Amniotic epithelial cell (primary cell): ENCODE measurements at regions not wholly inside any gene's neighbourhood (a gene's known extent, or its start where the extent isn't known, plus 50 kb on each side); places are given as distances from the start of the nearest gene placed in this dataset.

Experiments
- DNase-seq: peaks from one replicate; pipeline ENCODE4 v3.0.0-alpha.2; 2010; ENCODE audit warnings: low read depth

GRCh38 chrX:42096265-42096920 lies 173.0 kb upstream of the CASK start:
- peak; percentile 97 for DNase-seq

DNA sequence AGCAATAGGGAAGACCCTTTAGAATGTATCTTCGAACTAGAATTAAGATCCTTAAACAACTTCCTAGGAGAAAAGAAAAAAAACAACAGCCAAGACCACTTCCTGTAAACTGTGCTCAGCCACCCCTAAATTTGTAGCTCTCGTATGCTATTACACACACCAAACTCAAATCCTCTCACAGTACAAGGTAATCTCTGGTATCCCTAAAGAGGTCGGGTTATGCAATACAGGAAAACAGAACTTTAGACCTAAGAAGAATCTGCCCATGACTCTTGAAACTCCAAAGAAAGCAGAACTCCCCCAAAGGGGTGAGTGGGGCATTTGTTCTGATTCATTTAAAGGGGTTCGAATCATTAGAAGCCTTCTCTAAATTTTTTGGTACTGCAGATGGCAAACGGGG lies 170.9 kb upstream of the CASK start:
- DNase-seq: peak; percentile 67

DNA sequence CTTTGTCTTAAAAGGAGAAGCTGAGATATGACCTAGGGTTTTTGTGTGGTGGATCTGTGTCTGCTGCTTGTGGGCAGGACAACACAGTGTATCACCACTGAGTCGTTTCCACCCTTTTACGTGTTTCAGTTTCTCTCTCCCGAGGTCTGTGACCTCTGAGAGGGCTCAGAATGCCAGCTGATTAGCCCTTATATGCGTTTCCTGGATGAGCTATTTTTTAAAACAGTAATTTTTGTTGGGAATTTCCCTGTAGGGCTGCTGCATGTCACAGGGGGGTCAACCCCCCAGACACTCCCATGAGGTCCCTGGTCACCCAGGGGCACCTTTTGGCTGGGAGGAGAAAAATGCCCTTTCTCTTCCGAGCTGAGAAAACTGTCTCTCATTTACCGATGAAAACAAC lies 170.4 kb upstream of the CASK start:
- peak; percentile 46 for DNase-seq

GRCh38 chrX:42090395-42090794 lies 167.0 kb upstream of the CASK start:
- DNase-seq: no peak

DNA sequence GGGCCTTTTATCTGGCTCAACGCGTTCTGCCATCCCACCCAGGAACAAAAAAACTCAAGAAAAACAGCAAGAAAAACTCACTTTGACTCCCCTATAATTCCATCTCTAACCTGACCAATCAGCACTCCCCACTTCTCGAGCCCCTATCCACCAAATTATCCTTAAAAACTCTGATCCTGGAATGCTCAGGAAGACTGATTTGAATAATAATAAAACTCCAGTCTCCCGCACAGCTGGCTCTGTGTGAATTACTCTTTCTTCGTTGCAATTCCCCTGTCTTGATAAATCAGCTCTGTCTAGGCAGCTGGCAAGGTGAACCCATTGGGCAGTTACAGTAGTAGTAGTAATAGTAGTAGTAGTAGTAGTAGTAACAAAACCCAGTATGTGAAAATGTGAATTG lies 165.7 kb upstream of the CASK start:
- DNase-seq: no peak

DNA sequence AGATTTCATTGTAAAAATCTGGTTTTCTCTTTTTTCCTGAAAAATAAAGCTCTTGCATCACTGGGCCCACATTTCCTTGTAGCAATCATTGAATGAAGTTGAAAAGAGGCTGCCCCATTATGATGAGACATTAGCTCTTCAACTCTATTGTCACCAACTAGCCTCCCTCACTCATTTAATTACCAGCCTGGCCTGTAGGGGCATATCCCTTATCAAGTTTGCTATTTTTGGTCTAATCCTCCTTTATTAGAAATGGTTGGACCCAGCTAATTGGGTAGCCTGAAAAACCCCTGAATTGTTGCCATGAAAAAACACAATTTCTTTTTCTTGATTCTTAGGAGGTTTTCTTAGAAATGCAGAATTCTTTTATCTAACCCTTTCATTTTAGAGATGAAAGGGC lies 164.6 kb upstream of the CASK start:
- DNase-seq: no peak

DNA sequence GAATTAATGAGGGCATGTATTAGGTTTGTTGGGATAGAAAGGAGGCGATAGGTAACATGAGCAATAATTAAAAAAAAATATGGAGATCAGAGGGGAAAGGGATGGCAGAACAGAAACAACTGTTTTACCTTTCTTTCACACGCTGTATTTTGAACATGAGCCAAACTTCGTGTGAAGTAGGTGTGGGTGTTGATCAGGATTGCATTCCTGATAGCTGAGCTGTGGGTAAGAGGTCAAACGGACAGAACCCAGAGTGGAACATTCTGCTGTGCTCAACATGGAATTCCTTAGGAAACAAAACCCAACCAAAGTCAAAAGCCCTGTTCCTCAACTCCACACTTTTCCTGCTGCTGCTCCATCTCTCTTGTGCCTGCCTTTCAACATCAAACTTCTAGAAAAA lies 162.5 kb upstream of the CASK start:
- no peak for DNase-seq

GRCh38 chrX:42079968-42080367 lies 156.6 kb upstream of the CASK start:
- peak; percentile 28 for DNase-seq

- DNase-seq: no peak
Measured at GRCh38 chrX:42077675-42078074, 154.3 kb upstream of the CASK start.

- no peak for DNase-seq
Measured at GRCh38 chrX:42075032-42075431, 151.7 kb upstream of the CASK start.

DNA sequence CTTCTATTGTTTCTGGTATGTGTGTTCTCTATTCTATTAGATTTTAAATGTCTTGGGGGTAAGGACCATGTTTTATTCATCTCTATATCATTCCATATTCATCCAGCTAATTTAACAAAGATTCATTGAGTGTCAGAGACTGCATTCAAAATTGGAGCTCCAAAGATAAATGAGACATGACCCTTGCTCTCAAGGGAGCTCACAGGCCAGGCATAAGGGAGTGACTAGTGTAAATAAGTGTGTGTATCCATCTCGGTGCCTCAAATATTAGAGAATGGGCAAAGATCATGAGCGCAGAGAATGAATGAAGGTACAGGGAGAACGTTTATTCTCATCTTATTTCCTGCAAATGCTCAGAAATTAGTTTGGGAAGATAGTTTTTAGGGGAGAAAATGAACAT lies 150.1 kb upstream of the CASK start:
- DNase-seq: no peak

- no peak for DNase-seq
Measured at GRCh38 chrX:42070866-42071265, 147.5 kb upstream of the CASK start.

GRCh38 chrX:42054256-42054655 lies 130.9 kb upstream of the CASK start:
- DNase-seq: no peak

DNA sequence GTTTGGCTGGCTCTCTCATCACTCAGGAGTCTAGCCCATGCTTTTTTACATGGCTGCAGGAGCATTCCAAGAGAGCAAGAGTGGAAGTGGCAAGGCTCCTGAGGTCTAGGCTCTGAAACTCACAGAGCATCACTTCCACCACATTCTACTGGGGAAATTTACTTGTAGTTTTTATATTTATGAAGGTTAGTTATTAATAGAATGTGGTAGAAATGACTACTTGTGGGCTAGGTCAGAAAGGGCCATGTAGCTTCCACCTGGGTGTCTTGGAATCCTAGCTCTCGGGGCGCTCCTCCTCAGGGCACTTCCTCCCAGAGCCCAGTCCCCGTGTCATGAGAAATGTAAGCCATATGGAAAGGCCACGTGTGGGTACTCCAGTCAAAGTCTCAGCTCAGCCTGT lies 127.0 kb upstream of the CASK start:
- no peak for DNase-seq

- no peak for DNase-seq
Measured at GRCh38 chrX:42047886-42048285, 124.5 kb upstream of the CASK start.

DNA sequence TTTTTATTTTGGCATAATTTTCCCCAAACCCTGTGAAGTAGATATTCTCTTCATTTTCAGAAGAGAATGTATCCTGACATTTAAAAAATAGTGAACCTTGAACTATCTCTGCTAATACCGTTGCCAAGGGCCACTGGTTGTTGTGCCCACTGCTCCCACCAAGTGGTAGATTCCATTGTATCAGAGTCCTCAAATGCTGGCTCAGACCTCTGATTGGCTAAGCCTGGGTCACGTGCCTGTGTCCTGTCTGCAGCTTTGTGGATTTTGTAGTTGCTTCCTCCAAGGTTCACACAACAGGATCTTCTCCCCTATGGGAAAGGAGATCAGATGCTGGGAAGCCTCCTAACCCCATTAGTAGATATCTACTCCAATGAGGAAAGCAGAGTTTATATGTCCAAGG lies 104.8 kb upstream of the CASK start:
- DNase-seq: no peak

DNA sequence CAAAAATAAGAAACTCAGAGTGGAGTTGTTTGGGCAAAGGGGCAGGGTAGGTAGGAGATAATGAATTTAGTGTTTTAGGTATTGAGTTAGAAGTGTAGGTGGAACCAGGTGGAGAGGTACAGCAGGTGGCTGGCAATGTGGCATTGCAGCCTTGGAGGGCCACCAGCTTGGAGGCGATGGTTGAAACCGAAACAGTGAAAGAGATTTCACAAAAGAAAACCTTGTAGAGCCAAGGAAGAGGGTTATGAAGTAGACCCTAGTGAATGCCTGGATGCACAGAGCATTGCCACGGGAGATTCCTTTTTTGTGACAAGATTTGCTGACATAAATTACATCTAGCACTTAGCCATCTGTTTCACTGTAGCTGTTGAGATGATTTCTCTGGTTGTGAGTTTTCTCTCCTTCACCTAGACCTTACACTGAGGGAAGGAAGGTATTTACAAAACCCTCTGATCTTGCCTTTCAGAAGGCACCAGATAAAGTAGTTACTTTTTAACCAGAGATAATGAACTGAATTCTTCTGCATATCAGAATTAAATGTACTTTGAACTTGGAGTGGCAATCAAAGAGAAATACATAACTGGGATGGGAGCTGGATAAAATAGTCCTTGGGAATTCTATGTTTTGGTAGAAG lies 104.1 kb upstream of the CASK start:
- no peak for DNase-seq

GRCh38 chrX:42025861-42026260 lies 102.5 kb upstream of the CASK start:
- no peak for DNase-seq

- no peak for DNase-seq
Measured at GRCh38 chrX:42023122-42023521, 99.8 kb upstream of the CASK start.

- no peak for DNase-seq
Measured at GRCh38 chrX:42022158-42022557, 98.8 kb upstream of the CASK start.

- DNase-seq: no peak
Measured at GRCh38 chrX:42021058-42021457, 97.7 kb upstream of the CASK start.

DNA sequence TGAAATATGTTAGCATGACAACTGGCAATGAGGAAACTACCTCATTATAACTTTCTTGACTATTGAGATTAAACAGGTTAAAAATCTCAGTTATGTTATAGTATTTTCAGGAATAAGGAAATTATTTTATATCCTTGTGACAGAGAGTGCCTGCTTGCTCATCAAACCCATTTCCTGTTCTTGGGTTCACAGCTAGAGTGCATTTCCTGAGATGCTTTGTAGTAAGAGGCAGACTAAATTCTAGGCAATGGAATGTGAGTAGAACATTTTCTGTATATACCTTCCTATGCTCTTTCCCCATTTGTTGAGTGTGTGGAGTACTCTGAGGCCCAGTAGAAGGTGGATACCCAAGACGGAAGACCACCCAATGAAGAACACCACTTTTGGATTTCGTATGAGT lies 96.9 kb upstream of the CASK start:
- DNase-seq: no peak

GRCh38 chrX:42017971-42018370 lies 94.6 kb upstream of the CASK start:
- no peak for DNase-seq

- DNase-seq: no peak
Measured at GRCh38 chrX:42000836-42001235, 77.5 kb upstream of the CASK start.
